ENCODE measurements at regions not wholly inside any gene's neighbourhood (a gene's known extent, or its start where the extent isn't known, plus 50 kb on each side); places are given as distances from the start of the nearest gene placed in this dataset.

- TF ChIP-seq CTCF (IDR thresholded peaks at IDR 0.05; ENCODE audit: control extremely low read depth, extremely low read depth, low read depth, missing control alignments): no peak
- POLR2A ChIA-PET: no interaction called here
Observed at GRCh38 chr3:80451393-80451792, 683.6 kb upstream of the ROBO1 start.

GRCh38 chr3:80445641-80446040 is 677.8 kb upstream of the ROBO1 start:
- ChIA-PET POLR2A (no interaction called here), CTCF (no interaction called here)
- no peak for DNase-seq (ENCODE audit: extremely low spot score)
- no peak for TF ChIP-seq CTCF (IDR thresholded peaks at IDR 0.05; ENCODE audit: control extremely low read depth, extremely low read depth, low read depth, missing control alignments)

More at GRCh38 chr3:80451393-80451792, 683.6 kb upstream of the ROBO1 start:
- CTCF ChIA-PET: no interaction called here
- no peak for DNase-seq (ENCODE audit: extremely low spot score)

- ChIA-PET POLR2A (no interaction called here), CTCF (no interaction called here)
- TF ChIP-seq CTCF (IDR thresholded peaks at IDR 0.05; ENCODE audit: control extremely low read depth, extremely low read depth, low read depth, missing control alignments): no peak
- DNase-seq (ENCODE audit: extremely low spot score): no peak
Observed at GRCh38 chr3:80445053-80445452, 677.3 kb upstream of the ROBO1 start.

- ChIA-PET POLR2A (no interaction called here), CTCF (interaction anchor here (1.4 kb wide), 1 partner anchor 11 kb away, joined by 3 read pairs; no protein-coding TSS in a partner anchor)
- no peak for DNase-seq (ENCODE audit: extremely low spot score)
- TF ChIP-seq CTCF (IDR thresholded peaks at IDR 0.05; ENCODE audit: control extremely low read depth, extremely low read depth, low read depth, missing control alignments): no peak
Observed at GRCh38 chr3:80439490-80439889, 671.7 kb upstream of the ROBO1 start.

GRCh38 chr3:80434366-80434765 is 666.6 kb upstream of the ROBO1 start:
- no peak for TF ChIP-seq CTCF (IDR thresholded peaks at IDR 0.05; ENCODE audit: control extremely low read depth, extremely low read depth, low read depth, missing control alignments)
- POLR2A ChIA-PET: no interaction called here
- DNase-seq (ENCODE audit: extremely low spot score): no peak
- CTCF ChIA-PET: no interaction called here

- no peak for DNase-seq (ENCODE audit: extremely low spot score)
- no peak for TF ChIP-seq CTCF (IDR thresholded peaks at IDR 0.05; ENCODE audit: control extremely low read depth, extremely low read depth, low read depth, missing control alignments)
- ChIA-PET CTCF (no interaction called here), POLR2A (no interaction called here)
Observed at GRCh38 chr3:80424951-80425350, 657.2 kb upstream of the ROBO1 start.
